HPDE6-E6E7 (cell line): ENCODE measurements at regions not wholly inside any gene's neighbourhood (a gene's known extent, or its start where the extent isn't known, plus 50 kb on each side); places are given as distances from the start of the nearest gene placed in this dataset.
"Not testable (repeated sequence)": the region's sequence is repeated elsewhere in the genome, so short reads cannot be mapped to it uniquely, and the experiment has no call there.

Experiments used
- DNase-seq: peaks from one replicate; pipeline ENCODE4 v3.0.0; 2011; ENCODE audit warnings: missing footprints; ENCODE audit errors: extremely low spot score

DNA sequence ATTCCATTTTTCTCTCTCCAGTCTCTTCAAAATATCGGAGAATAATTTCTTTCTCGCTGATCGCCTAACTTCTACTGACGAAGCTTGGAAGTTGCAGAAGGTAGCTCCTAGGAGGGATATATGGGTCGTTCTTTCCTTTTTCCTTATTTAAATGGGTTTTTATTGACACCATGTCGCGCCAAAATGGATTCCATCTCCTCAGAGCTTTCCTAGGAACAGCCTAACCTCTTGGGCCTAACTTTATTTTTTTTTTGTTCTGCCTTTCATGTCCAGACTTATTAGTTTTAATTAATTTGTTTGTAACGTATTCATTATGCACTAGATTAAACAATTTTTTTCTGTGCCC, 92.0 kb upstream of the XIST start:
- no peak for DNase-seq

DNA sequence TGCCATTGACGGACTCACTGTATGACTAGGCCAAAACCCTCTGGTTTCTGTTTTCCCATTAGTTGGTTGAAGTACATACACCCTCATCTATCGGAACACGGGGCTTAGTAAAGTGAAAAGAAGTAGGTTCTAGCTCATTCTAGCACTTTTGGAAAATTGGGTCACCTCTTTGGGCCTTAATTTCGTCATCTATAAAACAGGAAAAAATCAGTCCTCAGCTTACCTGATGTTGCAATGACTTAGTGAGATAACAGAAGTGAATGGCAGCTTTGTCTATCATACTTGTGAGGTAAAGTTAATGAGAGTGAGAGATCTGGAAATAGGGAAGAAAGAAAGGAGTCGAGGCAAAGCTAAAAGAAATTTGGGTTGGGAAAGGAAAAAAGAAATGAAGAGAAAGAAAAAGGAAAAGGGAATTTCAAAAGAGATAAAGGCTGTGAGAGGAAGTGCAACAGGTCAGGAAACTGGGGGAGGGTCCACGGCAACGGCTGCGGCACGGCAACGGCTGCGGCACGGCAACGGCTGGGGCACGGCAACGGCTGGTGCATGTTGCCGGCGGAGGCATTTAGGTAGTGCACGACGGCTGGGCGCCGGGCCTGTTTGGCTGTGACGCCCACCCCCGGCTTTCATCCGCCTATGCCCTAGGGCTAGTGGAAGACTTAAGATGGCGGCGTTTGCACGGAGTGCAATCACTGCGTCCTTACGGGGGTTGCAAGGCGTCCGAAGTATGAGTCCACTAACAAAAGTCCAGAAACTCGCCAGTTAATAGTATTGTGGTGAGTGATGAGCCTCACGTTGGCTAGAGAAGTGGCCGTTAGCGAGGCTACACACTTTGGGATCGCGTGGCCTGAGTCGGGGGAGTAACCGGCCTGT, 91.4 kb upstream of the XIST start:
- peak; percentile 87 for DNase-seq

DNA sequence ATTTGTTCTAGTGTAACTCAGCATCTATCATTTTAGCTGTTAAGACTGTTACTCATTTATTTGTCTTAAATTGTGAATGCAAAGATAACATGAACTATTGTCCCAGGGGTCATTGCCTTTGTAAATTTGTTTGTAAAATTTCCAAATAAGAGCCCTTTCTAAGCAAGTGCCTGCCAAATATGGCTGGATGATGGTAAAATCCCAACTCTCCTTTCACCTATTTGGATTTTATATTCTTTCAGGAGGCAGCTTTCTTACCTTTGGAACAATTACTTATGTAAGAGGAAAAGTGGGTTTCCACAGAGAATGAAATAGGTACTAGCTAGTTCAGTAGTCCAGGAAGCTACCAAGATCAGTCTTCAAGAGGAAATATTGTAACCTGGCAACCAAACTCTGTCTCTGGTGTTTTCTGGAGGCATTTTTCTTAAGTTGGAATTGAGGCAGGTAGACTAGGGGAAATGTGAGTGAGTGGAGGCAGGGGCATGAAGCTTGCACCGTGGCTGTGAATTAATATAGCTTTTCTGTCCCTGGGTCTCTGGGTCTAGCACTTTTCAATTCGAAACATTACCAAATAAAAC, 88.5 kb upstream of the XIST start:
- DNase-seq: no peak

DNA sequence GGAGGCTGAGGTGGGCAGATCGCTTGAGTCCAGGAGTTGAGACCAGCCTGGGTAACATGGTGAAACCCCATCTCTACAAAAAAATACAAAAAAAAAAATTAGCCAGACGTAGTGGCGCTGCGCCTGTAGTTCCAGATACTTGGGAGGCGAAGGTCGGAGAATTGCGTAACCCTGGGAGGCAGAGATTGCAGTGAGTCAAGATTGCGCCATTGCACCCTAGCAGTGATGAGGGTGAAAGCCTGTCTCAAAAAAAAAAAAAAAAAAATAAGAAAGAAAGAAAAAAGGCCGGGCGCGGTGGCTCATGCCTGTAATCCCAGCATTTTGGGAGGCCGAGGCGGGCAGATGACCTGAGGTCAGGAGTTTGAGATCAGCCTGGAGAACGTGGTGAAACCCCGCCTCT, 85.3 kb upstream of the XIST start:
- not testable (repeated sequence) for DNase-seq

DNA sequence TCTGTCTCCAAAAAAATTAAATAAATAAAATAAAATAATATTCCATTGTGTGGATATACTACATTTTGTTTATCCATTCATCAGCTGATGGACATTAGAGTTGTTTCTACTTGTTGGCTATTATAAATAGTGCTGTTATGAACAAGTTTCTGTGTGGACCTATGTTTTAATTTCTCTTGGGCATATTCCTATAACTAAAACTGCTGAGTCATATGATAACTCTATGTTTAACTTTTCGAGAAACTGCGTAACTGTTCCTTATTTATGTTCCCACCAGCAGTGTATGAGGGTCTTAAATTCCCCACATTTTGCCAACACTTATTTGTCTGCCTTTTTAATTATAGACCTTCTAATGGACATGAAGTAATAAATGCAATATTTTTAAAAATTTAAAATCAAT, 80.0 kb upstream of the XIST start:
- no peak for DNase-seq

DNA sequence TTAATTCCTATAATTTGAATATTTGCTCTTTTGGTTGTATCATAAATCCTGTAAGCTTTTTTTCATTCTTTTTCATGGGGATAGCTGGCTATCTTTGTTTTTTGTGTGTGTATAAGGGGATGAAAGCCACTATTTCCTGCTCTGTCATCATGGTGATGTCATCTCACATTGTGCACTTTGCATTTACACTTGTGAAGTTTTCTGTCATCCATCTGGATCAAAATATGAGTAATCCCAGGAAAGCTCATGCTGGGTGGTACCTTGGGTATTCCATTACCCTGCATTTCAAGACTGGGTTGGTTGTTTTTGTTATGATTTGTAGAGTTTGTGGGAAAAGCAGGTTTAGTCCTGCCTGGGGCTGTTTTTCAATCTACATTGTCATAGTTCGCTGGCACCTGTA, 77.8 kb upstream of the XIST start:
- DNase-seq: no peak

DNA sequence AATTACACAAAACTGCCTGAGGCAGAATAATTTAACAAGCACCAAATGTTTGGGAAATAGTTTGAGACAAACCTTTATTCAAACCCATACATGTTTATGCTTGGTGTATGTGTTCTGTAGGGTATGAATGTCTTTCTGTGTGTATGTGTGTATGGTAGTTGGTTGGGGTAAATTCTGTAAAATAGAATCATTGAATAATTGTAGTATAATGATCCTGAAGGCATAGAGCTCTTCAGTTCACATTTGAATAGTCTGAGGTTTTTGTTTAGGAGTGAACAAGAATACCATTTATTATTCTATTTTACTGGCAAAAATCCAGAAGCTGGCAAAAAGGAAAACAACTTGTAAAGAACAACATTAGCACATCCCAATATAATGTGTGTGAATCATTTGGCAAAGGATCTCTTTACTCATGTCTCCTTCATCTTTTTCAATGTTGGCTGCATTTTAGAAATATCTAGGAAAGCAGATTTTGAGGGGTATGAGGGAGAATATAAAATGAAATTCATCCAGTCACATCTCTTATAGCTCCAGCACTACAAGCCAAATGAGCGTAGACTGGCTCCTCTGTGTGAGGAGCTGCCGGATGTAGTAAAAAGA, 70.4 kb upstream of the XIST start:
- DNase-seq: no peak

DNA sequence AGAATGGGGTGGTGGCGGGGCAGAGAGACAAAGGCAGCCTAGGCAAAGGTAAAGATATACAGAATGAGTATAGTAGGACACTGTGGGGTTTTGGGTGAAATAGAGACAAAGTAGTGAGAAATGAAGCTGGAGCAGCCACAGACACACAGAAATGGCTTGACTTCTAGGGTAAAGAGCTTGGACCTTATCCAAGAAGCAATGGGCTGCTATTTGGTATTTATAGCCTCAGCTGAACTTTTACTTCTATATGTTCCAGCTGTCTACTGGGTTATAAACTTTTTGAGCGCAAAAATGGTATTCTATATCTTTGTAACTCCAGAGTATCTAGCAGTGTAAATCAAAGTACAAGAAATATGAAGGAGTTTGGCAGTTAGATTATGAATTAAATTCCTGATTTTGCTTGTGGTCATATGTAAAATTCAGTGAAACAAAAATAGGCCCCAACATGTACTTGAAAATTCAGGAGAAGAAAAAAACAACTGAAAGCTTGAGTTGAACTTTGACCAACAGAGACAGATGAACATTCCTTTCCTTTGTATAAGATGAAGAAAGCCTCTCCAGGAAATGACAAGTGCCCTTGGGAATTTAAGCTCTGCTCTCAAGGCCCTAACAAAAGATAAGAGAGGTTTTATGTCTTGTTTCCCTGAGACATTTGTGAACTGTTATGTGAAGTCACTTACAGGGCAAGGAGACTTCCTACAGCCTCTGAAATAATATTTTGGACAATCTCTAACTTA, 64.6 kb upstream of the XIST start:
- peak; percentile 67 for DNase-seq

DNA sequence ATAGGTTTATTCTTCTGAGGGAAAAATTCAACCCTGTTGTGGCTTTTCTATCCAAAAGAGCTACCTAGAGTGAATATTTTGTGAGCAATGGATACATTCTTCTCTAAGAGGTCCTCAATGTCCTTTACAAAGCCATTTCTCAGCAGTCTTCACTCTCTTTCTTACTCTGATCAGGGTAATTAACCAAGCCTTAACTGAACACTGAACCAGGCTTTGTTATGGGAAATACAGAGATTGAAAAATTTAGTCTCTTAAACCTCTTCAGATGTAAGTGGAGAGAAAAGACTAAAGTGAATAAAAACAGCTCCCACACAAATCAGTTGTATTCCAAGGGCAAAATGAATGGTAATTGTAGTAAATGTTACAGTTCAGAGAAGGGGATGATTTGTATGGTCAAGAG, 64.0 kb upstream of the XIST start:
- no peak for DNase-seq

DNA sequence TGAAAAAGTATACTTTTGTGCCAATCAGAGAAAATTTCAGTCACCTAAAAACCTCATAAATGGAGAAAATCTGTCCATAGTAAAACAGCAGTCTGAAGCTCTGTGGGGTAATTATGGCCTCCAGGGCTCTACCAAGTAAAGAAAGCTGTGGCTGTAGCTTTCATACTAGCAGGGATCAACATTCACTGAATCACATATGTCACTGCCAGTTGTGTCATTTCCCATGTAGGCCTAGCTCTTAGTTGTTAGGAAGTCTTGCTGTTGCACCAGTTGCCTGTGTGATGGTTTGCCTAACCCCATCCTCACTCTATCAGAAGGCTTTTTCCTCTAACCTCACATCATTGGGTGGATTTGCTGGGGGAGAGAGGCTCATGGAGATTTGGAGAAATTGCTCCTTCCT, 62.3 kb upstream of the XIST start:
- DNase-seq: not testable (repeated sequence)

DNA sequence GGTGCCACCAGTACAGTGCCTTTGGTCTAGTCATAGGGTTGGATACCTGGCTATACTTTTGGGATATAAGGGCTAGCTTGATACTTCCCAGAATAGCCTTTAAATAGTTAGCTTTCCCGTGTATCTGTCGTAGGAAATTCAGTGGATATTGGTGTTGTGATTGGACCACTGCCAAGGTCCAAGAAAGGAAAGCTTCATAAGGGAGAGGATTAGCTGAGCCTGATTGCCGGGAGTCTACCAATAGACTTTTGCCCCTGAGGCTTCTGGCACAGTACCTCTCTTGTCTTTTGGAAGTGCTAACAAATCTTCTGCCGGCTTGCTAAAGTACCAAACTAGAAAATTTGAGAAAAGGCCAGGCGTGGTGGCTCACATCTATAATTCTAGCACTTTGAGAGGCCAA, 61.1 kb upstream of the XIST start:
- no peak for DNase-seq

DNA sequence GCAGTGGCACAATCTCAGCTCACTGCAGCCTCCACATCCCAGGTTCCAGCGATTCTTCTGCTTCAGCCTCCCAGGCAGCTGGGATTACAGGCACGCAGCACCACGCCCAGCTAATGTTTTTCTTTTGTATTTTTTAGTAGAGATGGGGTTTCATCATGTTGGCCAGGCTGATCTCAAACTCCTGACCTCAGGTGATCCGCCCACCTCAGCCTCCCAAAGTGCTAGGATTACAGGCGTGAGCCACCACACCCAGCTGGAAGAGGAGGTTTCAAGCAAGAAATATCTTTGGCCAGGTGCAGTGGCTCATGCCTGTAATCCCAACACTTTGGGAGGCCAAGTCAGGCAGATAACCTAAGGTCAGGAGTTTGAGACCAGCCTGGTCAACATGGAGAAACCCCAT, 59.4 kb upstream of the XIST start:
- DNase-seq: not testable (repeated sequence)

DNA sequence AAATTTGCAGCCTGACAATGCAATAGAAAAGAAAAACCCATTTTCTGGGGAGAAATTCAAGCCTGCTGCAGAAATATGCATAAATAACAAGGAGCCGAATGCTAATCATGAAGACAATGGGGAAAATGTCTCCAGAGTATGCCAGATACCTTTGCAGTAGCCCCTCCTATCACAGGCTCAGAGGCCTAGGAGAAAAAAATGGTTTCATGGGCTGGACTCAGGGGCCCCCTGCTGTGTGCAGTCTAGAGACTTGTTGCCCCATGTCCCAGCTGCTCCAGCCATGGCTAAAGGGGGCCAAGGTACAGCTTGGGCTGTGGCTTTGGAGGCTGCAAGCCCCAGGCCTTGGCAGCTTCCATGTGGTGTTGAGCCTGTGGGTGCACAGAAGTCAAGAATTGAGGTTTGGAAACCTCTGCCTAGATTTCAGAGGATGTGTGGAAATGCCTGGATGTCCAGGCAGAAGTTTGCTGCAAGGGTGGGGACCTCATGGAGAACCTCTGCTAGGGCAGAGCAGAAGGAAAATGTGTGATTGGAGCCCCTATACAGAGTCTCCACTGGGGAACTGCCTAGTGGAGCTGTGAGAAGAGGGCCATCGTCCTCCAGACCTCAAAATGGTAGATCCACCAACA, 53.3 kb upstream of the XIST start:
- not testable (repeated sequence) for DNase-seq

DNA sequence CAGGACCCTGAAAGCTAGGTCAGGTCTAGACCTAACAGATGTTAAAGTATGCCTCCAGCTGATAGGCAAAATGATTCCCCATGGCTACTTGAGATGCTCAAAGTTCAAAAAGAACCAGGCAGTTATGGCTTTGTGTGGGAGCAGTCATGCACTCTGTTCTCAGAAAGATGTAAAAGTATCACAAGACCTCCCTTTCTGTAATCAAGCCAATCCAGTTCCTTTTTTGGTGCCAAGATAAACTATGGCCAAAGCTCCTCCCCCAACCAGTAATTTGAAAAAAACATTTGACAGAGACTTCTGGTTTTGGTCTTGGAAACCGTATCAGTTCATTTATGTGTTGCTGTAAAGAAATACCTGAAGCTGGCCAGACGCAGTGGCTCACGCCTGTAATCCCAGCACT, 51.4 kb upstream of the XIST start:
- DNase-seq: no peak
